GM21360 (cell line): ENCODE measurements at regions not wholly inside any gene's neighbourhood (a gene's known extent, or its start where the extent isn't known, plus 50 kb on each side); places are given as distances from the start of the nearest gene placed in this dataset.
A peak's percentile ranks its signal among the peaks of the same experiment; 100 is the strongest.
"Not testable (repeated sequence)": the region's sequence is repeated elsewhere in the genome, so short reads cannot be mapped to it uniquely, and the experiment has no call there.

Experiments used
- ATAC-seq: cut with Tn5 transposase; IDR thresholded peaks from one replicate; pipeline ENCODE4 v1.9.1; 2021; ENCODE audit warnings: mild to moderate bottlenecking, moderate library complexity; ENCODE audit not compliant: unreplicated experiment

- peak; percentile 84 for ATAC-seq
These were observed 171.2 kb upstream of the MPDZ start for GRCh38 chr9:13450723-13451122.

- no peak for ATAC-seq
These were observed 169.0 kb upstream of the MPDZ start for GRCh38 chr9:13448482-13448881.

GRCh38 chr9:13447843-13448422 lies 168.4 kb upstream of the MPDZ start:
- no peak for ATAC-seq

GRCh38 chr9:13446938-13447842 lies 167.7 kb upstream of the MPDZ start:
- no peak for ATAC-seq

- no peak for ATAC-seq
These were observed 166.9 kb upstream of the MPDZ start for GRCh38 chr9:13446286-13446937.

GRCh38 chr9:13445103-13445500 lies 165.6 kb upstream of the MPDZ start:
- ATAC-seq = no peak

- ATAC-seq = no peak
These were observed 165.0 kb upstream of the MPDZ start for GRCh38 chr9:13444245-13445102.

GRCh38 chr9:13443346-13444244 lies 164.1 kb upstream of the MPDZ start:
- ATAC-seq = no peak

- ATAC-seq = no peak
These were observed 160.4 kb upstream of the MPDZ start for GRCh38 chr9:13439685-13440476.

GRCh38 chr9:13437866-13438265 lies 158.4 kb upstream of the MPDZ start:
- no peak for ATAC-seq

- no peak for ATAC-seq
These were observed 157.1 kb upstream of the MPDZ start for GRCh38 chr9:13436591-13436990.

GRCh38 chr9:13433453-13433852 lies 154.0 kb upstream of the MPDZ start:
- not testable (repeated sequence) for ATAC-seq

- ATAC-seq = no peak
These were observed 153.4 kb upstream of the MPDZ start for GRCh38 chr9:13432904-13433303.

GRCh38 chr9:13431692-13432091 lies 152.2 kb upstream of the MPDZ start:
- ATAC-seq = no peak

GRCh38 chr9:13431222-13431536 lies 151.7 kb upstream of the MPDZ start:
- no peak for ATAC-seq

GRCh38 chr9:13430368-13431221 lies 151.1 kb upstream of the MPDZ start:
- no peak for ATAC-seq

- ATAC-seq = no peak
These were observed 150.1 kb upstream of the MPDZ start for GRCh38 chr9:13429301-13430190.
